GM21825 (cell line): ENCODE measurements at regions not wholly inside any gene's neighbourhood (a gene's known extent, or its start where the extent isn't known, plus 50 kb on each side); places are given as distances from the start of the nearest gene placed in this dataset.

Source experiments
- ATAC-seq: cut with Tn5 transposase; IDR thresholded peaks from one replicate; pipeline ENCODE4 v1.9.1; 2021; ENCODE audit warnings: mild to moderate bottlenecking, moderate library complexity; ENCODE audit not compliant: unreplicated experiment

- no peak for ATAC-seq
Measured at GRCh38 chr10:130750441-130750840, 561.1 kb downstream of the TCERG1L start.

DNA sequence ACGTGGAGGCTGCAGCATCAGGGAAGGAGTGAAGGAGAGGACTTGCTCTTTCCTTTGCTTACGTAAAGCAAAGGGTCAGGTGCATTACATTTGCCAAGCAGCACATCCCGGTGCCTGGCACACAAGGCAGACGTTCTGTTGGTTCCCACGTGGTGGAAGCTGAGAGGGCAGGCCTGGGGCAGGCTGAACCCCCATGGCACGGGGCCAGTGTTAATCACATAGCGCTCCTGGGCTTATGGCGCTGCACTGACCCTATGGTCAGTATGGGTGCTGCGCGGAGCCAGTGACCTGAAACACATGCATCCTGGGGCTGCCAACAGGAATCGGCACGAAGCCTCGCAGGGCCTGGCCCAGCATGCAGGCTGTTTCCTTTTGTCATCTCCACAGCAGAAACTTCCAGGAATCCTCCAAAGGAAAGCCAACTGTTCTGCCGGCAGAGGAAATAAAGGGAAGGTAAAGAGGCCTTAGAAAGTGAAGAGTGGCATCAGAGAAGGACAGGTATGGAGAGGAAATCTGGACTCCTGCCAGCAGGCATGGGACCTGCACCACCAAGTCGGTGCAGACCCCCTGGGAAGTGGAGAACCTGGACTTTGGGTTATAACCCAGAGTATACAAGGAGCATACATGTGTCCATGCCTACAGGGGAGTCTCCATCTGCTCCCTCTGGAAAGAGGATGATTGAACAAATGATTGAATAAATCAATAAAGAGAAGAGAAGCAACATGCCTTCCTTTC, 560.2 kb downstream of the TCERG1L start:
- ATAC-seq: no peak

DNA sequence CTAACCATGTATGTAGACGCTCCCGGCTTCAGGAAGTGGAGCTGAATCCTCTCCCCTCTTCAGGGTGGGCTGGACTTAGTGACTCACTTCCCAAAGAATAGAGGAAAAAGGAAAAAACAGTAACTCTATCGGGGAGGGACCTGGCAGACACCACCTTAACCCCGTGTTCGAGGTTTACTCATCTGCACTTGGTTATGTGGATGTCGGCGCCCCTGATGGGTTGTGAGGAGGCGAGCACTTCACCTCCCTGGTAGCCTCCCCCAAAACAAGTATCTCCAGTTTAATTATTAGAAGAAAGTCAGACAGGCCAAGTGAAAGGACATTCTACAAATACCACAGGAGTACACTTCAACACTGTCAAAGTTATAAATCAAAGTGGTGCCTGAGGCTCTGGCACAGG, 559.7 kb downstream of the TCERG1L start:
- ATAC-seq: no peak

GRCh38 chr10:130756651-130757050, 554.9 kb downstream of the TCERG1L start:
- ATAC-seq: no peak

- ATAC-seq: no peak
Measured at GRCh38 chr10:130757271-130757670, 554.2 kb downstream of the TCERG1L start.

DNA sequence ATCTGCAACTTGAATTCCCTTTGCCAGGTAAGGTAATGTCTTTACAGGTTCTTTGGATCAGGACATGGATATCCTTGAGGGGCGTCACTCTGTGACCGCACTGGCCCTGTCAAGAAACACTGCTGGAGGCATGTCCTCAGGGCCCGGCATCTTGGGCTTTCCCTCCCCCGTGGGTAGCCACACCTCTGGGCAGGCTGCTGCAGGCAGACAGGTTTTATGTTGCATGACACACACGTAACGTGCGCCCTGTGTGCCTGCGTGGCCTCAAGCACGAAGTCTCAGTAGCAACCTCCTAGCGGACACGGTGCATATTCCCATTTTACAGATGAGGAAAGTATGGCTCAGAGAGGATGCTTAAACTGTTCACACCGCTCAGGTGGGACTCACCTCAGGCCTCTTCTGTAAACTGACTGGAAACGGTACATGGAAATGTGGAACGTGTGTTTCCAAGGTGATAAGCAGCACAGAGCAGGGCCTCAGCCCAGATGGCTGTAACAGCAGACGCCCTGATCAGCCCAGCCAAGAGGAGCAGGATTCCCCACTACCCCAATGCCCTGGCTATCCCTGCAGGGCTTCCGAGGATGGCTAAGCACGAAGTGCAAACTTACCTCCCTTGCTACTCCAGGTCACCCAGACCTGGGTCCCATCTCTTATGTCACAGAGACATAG, 553.6 kb downstream of the TCERG1L start:
- no peak for ATAC-seq

GRCh38 chr10:130758529-130758928, 553.0 kb downstream of the TCERG1L start:
- ATAC-seq: no peak

GRCh38 chr10:130761032-130761575, 550.4 kb downstream of the TCERG1L start:
- ATAC-seq: no peak

GRCh38 chr10:130761788-130762301, 549.7 kb downstream of the TCERG1L start:
- ATAC-seq: no peak

- no peak for ATAC-seq
Measured at GRCh38 chr10:130762491-130762890, 549.0 kb downstream of the TCERG1L start.

DNA sequence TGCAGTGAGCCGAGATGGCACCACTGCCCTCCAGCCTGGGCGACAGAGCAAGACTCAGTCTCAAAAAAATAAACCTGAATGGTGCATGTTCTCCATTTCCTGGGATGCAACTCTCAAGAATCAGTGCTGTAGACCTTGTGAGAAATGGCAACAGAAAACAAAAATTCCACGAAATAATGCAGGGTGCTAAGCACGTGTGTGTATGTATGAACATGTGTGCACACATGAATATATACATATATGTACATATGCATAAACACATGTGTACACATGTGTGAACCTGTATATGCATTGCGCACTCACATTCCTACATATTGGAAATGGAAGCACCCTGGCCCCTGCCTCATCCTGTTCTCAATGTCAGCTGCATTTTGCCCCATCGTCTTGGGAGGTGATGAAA, 548.5 kb downstream of the TCERG1L start:
- ATAC-seq: no peak

DNA sequence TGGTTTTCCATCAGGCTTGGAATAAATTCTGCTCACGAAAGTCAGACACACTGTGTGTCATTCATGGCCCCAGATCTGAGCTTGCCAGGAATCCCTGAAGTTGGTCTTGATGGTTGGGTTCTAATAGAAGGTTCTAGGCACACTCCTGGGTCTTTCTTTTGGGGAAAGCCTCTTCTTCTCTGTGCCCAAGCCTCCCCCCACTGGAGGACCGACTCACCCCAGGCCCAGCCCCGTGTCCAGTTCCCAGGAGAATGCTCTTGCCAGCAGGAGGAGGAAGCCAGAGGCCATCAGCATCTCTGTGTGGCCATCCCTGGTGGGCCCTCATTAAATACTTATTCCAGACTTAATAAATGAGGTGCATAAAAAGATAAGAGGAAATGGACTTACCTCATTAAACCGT, 548.0 kb downstream of the TCERG1L start:
- ATAC-seq: no peak

DNA sequence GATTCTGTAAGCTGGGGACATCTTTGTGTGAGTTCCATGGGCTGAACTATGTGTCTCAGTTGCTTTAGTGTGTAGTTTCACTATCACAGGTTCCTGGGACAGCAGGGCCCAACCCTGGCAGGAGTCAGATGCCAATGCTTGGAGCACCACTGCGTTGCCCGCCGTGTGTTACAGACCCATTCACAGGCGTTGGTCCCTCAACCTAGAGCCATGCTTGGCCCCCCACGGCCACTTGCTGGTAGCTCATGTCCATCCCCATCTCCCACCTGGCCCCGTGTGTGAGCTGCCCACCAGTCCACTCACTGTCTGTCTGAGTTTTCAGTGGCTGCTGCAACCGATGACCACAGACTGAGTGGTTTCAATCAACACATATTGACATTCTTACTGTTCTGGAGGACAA, 546.9 kb downstream of the TCERG1L start:
- ATAC-seq: no peak

DNA sequence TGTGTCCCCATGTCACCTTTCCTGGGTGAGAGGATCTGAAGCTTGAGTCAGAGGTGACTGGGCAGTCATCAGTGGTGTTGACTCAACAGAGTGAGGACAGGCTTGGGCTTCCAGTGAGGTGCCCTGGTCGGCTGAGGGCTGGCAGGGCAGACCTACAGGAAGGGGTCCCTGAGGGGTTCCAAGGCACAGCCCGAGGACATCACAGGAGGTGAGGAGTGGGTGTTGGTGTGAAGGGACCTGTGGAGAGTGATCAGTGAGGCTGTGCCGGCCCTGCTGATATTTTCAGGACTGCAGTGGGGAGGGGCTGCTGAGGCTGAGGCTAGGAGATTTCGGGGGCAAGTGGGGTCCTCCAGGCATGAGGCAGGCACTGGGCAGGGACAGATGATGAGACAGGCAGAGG, 545.5 kb downstream of the TCERG1L start:
- no peak for ATAC-seq

DNA sequence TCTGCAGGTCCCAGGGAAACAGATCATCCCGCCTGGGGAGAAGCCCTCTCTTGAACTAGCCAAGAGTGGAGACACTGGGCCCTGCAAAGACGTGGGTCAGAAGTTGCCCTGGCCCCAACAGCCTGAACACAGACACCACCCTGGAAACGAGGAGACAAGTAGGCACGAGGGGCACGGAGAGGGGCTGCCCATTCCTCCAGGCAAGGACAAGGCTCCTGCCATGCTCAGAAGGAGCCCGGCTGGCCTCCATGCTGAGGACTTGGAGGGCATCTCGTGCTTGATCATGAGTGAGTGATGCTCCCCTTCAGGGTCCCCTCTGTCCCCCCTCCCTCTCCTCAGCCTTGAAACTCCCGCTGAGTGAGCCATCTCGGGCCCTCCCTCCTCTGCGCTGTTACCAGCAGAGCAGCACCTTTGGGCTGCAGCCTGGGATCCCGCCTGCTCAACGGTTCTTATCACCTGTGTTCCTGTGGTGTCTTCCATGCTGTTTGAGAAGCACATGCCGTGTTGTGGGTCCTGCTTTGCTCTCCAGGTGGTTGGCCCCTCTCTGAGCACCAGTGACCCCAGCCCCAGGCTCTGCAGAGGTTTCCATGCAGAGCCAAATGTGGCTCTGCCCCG, 544.3 kb downstream of the TCERG1L start:
- no peak for ATAC-seq

- ATAC-seq: no peak
Measured at GRCh38 chr10:130769146-130770017, 542.1 kb downstream of the TCERG1L start.

- no peak for ATAC-seq
Measured at GRCh38 chr10:130770018-130770630, 541.4 kb downstream of the TCERG1L start.

- ATAC-seq: no peak
Measured at GRCh38 chr10:130771491-130771946, 540.0 kb downstream of the TCERG1L start.

- ATAC-seq: no peak
Measured at GRCh38 chr10:130772056-130772455, 539.5 kb downstream of the TCERG1L start.

DNA sequence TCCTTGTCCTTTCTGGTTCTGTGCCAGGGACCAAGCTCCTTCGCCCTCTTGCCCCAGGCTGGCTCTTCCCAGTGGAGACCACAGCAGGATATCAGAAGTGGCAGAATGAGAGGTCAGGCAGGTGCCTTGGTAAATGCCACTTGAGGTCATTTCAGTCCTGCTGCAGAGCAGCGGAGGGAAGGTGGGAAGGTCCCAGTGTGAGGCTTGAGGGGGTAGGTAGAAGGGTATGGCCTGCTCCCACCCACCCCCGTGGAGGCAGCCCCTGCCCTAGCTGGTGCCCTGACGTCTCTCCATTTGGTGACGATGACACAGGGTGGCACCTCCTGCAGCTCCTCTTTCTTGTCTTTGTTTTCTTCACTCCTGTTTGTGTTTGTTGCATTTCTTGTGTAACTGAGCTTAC, 538.8 kb downstream of the TCERG1L start:
- ATAC-seq: no peak
